NT2/D1 (cell line): ENCODE measurements at regions not wholly inside any gene's neighbourhood (a gene's known extent, or its start where the extent isn't known, plus 50 kb on each side); places are given as distances from the start of the nearest gene placed in this dataset.

ENCODE experiments used
- DNase-seq: peaks from one replicate; pipeline ENCODE4 v3.0.0-alpha.2; 2011; ENCODE audit warnings: low read depth, low spot score
- H3K27me3 ChIP-seq: 2 replicates; pipeline ENCODE4 v1.6.0; 2011; ENCODE audit warnings: mild to moderate bottlenecking; ENCODE audit not compliant: insufficient read length, insufficient read depth
- H3K36me3 ChIP-seq: 2 replicates; pipeline ENCODE4 v1.6.1; 2011; ENCODE audit warnings: mild to moderate bottlenecking, low read length, mixed read lengths; ENCODE audit not compliant: insufficient read depth, insufficient read length
- H3K4me1 ChIP-seq: 2 replicates; pipeline ENCODE4 v1.5.1; 2011; ENCODE audit not compliant: insufficient read depth, insufficient read length
- H3K4me3 ChIP-seq: 2 replicates; pipeline ENCODE4 v1.5.1; 2011; ENCODE audit warnings: low read depth; ENCODE audit not compliant: insufficient read length
- H3K9ac ChIP-seq: 2 replicates; pipeline ENCODE4 v1.6.0; 2011; ENCODE audit warnings: low read depth; ENCODE audit not compliant: insufficient read length
- H3K9me3 ChIP-seq: 2 replicates; pipeline ENCODE4 v1.5.1; 2011; ENCODE audit warnings: mild to moderate bottlenecking, low read length; ENCODE audit not compliant: insufficient read depth
- SUZ12 ChIP-seq: IDR thresholded peaks from 2 replicates; pipeline ENCODE4 v1.6.1; 2011; ENCODE audit not compliant: insufficient read length, insufficient read depth; ENCODE audit errors: extremely low read depth
- YY1 ChIP-seq: IDR thresholded peaks from 2 replicates; pipeline ENCODE4 v1.6.1; 2011; ENCODE audit not compliant: insufficient read length, insufficient read depth
- ZNF274 ChIP-seq: IDR thresholded peaks from 2 replicates; pipeline ENCODE4 v1.6.1; 2011; ENCODE audit warnings: mild to moderate bottlenecking, low read depth, low read length

- Histone ChIP-seq H3K36me3 (no peaks in the 10 kb centered on the region), H3K4me1 (no peaks in the 10 kb centered on the region), H3K9ac (no peak overlapping the region), H3K9me3 (no peaks in the 10 kb centered on the region), H3K4me3 (no peak overlapping the region), H3K27me3 (no peaks in the 10 kb centered on the region)
- no peak for TF ChIP-seq ZNF274
- TF ChIP-seq YY1, result no peak
- no peak for TF ChIP-seq SUZ12
- DNase-seq, result no peak
Measured at GRCh38 chr3:116833202-116833601, 123.6 kb downstream of the TUSC7 start.

DNA sequence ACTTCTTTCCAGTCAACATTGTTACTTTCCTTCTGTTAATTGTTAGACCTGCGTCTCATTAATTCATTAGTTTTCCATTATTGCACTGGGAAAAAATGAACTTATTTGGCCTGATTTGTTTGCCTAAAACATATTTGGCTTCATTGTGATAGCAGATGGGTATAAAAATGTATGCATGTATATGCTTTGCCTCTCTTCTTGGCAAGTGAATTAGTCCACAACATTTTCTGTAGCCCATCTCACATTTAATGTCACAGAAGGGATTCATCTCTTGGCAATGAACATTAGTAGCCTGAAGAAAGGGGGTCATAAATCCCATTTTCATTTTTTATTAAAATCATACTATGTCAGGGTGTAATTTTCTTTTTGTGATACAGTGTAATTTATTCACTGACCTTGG lies 125.2 kb downstream of the TUSC7 start:
- TF ChIP-seq YY1 (no peak), SUZ12 (no peak), ZNF274 (no peak)
- Histone ChIP-seq H3K9me3 (no peaks in the 10 kb centered on the region), H3K4me1 (no peaks in the 10 kb centered on the region), H3K9ac (no peak overlapping the region), H3K36me3 (no peaks in the 10 kb centered on the region), H3K4me3 (no peak overlapping the region), H3K27me3 (no peaks in the 10 kb centered on the region)
- DNase-seq, result no peak

DNA sequence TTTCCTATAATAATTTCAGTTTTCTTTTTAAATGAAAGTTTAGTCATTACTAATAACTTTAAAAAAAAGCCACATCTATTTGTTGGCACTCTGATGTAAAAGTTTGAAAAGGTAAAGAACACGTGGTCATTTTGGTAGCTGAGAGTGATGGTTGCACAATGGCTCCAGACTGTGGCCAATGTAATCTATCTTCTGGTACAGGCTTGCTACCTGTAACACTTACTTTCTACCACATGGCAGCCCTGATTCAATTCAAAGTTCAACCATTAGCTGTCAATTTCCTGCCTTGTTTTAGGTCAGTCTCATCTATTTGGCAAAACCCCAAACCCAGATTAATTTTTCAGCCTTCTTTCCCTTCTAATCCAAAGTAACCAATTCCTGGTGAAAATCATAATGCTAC lies 126.1 kb downstream of the TUSC7 start:
- H3K27me3 ChIP-seq, result no peaks in the 10 kb centered on the region
- H3K9ac ChIP-seq, result no peak overlapping the region
- H3K4me3 ChIP-seq, result no peak overlapping the region
- DNase-seq, result no peak
- TF ChIP-seq YY1 (no peak), SUZ12 (no peak), ZNF274 (no peak)
- H3K4me1 ChIP-seq, result no peaks in the 10 kb centered on the region
- no peaks in the 10 kb centered on the region for H3K9me3 ChIP-seq
- no peaks in the 10 kb centered on the region for H3K36me3 ChIP-seq

DNA sequence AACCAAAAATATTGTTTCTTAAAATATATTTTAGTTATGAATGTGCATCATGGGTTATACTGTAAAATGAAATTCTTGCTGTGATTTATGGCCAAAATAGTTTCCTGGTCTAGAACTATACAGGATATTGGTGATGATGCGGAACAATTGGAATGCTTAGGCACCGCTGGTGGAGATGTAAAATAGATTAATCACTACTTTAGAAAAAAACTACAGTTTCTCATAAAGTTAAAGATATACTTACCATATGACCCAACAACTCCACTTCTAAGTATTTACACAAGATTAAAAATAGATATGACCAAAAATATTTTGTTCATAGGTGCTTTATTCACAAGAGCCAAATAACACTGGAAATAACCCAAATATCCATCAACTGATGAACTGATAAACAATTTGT lies 126.7 kb downstream of the TUSC7 start:
- TF ChIP-seq YY1 (no peak), SUZ12 (no peak), ZNF274 (no peak)
- no peak for DNase-seq
- no peaks in the 10 kb centered on the region for H3K4me1 ChIP-seq

DNA sequence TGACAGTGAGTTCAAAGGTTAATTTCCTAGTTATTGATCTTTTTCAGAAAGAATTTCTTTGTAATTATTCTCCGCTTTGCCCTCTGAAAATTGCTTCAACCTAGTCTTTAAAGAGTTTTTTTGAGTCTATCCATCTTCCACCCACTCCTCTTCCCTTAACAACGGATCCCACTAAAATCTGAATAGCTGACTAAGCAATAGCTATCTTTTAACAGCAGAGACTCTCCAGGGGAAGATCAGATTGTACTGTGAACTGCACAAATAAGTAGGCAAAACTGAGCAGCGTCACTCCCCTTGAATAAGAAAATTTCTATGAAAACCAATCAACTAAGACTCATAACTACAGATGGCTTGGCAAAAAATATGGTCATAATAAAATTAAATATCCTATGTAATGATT lies 127.9 kb downstream of the TUSC7 start:
- no peak overlapping the region for H3K9ac ChIP-seq
- no peaks in the 10 kb centered on the region for H3K36me3 ChIP-seq
- H3K4me1 ChIP-seq, result no peaks in the 10 kb centered on the region
- TF ChIP-seq ZNF274, result no peak
- no peak for TF ChIP-seq YY1
- TF ChIP-seq SUZ12, result no peak
- H3K27me3 ChIP-seq, result no peaks in the 10 kb centered on the region
- H3K4me3 ChIP-seq, result no peak overlapping the region
- no peak for DNase-seq
- no peaks in the 10 kb centered on the region for H3K9me3 ChIP-seq

More for the DNA sequence above, 126.7 kb downstream of the TUSC7 start:
- Histone ChIP-seq H3K4me3 (no peak overlapping the region), H3K9me3 (no peaks in the 10 kb centered on the region), H3K9ac (no peak overlapping the region), H3K36me3 (no peaks in the 10 kb centered on the region), H3K27me3 (no peaks in the 10 kb centered on the region)

DNA sequence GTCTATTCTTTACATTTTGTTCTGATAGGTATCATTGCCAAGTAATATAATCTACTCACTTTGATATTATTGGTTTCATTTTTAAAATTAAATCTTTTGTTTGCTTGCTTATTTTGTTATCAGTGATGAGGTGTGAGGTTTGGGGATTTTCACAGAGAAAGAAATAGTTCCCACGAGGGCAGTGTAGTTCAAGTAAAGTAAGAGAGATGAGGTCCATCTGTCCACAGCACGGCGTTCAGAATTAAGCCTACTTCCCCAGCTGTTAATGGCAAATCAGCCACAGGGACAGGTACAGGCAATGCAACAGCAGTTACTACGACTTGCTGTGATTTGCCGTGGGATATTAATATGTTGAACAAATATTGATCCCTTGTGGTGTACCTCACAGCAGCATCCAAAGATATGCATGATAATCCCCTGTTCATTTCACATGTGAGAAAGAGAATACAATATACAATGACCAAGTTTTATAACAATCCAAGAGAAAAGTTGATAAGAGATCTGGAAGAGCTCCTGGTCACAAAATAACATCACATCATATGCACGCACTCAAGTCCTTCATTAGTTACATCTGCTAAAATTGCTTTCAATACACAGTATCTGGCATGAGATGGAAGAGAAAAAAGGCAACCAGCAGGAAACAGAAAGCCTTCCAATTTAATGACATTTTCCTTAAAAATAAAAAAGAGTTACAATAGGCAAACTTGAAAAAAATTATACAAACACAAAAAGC lies 131.6 kb downstream of the TUSC7 start:
- Histone ChIP-seq H3K9ac (no peak overlapping the region), H3K4me3 (no peak overlapping the region), H3K27me3 (no peaks in the 10 kb centered on the region), H3K9me3 (no peaks in the 10 kb centered on the region; the same call in 1 of the 2 replicates), H3K36me3 (no peaks in the 10 kb centered on the region), H3K4me1 (no peaks in the 10 kb centered on the region)
- no peak for TF ChIP-seq SUZ12
- no peak for TF ChIP-seq YY1
- TF ChIP-seq ZNF274, result no peak
- DNase-seq, result no peak

- no peak overlapping the region for H3K9ac ChIP-seq
- no peaks in the 10 kb centered on the region for H3K4me1 ChIP-seq
- H3K4me3 ChIP-seq, result no peak overlapping the region
- no peaks in the 10 kb centered on the region for H3K36me3 ChIP-seq
- no peak for TF ChIP-seq YY1
- TF ChIP-seq ZNF274, result no peak
- no peak for TF ChIP-seq SUZ12
- H3K27me3 ChIP-seq, result no peaks in the 10 kb centered on the region
- no peak for DNase-seq
- peaks cover 5% of the 10 kb centered on the region; the same call in 1 of the 2 replicates for H3K9me3 ChIP-seq
Measured at GRCh38 chr3:116842254-116842957, 132.8 kb downstream of the TUSC7 start.
